GM19240 (cell line): ENCODE measurements at regions not wholly inside any gene's neighbourhood (a gene's known extent, or its start where the extent isn't known, plus 50 kb on each side); places are given as distances from the start of the nearest gene placed in this dataset.
"Not testable (repeated sequence)": the region's sequence is repeated elsewhere in the genome, so short reads cannot be mapped to it uniquely, and the experiment has no call there.

ENCODE experiments used
- DNase-seq: peaks from one replicate; pipeline ENCODE4 v3.0.0; 2011; ENCODE audit warnings: low spot score; ENCODE audit not compliant: insufficient read length

DNA sequence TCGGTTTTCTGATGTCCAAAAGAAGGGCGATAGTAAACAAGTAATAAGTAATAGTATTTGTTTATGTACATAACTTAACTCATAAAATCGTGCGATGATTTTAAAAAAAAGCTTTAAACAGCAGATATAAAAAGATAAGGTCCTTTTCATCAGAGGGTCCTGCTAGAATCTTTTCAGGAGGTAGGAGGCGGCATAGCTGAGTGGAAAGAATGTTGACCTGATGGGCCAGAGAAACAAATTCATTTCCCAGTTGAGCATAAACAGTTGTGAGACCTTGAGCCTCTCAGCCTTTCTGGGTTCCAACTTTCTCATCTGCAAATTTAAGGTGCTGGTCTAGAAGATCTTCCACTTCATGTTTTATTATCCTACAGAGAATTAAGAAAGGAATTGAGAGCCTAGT is 173.5 kb downstream of the LACC1 start:
- DNase-seq: no peak

DNA sequence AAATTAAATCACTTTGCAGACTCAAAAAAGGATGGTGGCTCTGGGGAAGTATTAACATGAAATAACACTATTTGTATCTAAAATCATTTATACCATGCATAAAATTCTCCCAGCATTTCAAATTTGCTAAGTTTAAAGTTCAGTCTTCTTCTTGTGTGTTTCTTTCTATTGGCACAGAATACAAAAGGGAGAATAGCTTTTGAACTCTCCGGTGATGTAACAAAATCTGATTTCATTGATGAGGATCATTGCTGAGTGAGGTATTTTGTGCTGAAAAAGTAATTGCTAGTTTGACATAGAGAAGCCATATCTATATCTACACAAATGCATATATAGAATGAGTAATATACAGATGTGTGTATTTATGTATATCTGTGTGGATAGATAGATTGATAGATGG is 174.8 kb downstream of the LACC1 start:
- no peak for DNase-seq

DNA sequence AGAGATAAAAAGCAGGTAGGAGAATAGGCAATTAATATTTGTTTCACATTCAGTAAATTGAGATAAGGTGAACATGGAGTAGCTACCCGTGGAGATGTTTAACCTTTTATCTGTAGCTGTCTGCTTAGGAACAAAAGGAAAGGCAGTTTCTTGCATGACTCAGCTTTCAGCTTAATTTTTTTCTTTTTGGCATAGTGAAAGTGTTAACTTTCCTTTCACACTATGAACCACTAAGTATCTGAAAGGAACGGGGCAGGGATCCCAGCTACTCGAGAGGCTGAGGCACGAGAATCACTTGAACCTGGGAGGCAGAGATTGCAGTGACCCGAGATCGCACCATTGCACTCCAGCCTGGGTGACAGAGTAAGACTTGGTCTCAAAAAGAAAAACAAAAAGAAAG is 176.0 kb downstream of the LACC1 start:
- DNase-seq: not testable (repeated sequence)

DNA sequence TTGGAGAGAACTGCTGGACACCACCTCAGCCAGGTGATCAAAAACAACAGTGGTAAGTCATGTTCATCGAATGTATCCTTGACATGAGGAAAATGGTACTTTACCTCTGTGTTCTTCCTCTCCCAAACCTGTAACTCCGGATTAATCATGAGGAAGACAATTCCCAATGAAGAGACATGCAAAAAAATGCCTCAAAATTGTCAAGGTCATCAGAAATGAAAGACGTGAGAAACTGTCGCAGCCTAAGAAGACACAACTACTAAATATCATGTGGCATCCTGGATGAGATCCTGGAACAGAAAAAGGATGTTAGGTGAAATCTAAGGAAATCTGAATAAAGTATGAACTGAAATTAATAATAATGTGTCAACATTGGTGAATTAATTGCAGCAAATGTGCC is 178.4 kb downstream of the LACC1 start:
- DNase-seq: no peak

DNA sequence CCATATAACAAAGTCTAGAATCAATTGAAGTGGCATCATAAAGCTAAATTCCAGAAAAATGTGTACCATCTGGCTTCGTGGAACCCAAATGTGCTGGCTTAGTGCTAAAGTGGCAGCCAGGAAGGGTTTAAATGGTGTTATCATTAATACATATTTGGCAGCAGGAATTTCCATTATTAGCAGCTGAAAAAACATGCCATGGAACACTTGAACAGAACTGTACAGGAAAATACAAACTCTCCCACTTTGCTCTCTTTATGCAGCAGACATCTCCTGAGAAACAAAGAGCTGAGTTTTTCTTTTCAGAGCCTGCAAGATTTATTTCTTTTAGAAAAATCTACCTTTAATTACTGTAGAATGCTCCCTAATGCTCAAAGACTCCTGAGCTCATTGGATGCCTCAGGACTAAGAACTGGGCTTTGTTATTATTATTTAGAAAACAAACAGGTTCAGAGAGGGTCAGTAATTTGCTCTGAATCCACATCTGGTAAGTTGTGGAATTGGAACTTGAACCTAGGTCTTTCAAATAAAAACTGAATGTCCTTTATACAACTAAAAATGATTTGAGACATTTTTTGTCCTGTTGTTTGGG is 179.0 kb downstream of the LACC1 start:
- no peak for DNase-seq

DNA sequence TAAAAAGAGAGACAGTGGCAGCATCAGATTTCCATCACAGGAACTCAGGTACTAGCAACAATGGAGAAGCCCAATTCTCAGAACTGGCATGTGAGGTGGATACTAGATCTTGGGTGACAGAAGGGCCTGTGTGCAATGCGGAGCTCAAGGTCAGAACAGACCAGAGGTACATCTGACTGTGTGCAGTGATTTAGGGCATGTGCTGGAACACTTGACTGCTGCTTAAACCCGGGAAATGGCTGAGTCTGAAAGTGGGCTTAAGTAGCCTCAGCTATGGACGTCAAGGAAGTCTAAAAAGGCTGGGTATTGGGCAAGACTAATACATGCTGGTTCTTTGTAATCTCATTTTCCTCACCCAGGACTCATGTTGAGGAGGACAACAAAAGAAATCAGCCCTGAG is 182.2 kb downstream of the LACC1 start:
- DNase-seq: no peak

DNA sequence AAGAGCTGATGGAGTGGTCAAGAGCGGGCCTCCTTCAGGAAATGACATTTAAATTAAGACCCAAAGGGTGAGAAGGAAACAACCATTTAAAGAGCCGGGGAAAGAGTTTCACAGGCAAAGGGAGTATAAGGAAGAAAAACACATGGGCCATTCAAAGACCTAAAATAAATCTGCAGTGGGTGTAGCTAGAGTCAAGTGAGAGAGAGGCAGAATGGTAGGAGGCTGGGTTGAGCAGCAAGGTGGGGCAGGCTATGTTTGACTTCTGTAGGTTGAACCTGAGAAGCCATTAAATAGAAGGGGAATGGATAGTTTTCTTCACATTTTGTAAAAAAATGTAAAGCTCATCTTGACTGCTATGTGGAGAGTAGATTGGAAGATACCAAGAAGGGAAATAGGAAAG is 183.8 kb downstream of the LACC1 start:
- DNase-seq: no peak

DNA sequence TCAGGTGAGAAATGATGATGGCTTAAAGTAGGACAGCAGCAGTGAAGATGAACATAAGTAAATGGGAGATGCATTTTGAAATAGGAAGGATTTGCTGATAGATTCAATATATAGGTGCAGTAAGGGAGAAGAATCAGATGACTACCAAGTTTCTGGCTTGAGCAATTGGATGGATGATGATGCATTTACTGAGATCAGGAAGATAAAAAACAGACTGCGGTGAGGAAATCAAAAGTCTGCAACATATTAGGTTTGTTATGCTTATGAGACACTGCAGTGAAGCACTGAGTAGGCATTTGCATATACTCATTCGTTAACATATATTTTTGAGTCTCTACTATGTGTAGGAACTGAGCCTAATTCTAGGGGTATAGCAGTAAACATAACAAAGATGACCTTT is 184.2 kb downstream of the LACC1 start:
- no peak for DNase-seq

DNA sequence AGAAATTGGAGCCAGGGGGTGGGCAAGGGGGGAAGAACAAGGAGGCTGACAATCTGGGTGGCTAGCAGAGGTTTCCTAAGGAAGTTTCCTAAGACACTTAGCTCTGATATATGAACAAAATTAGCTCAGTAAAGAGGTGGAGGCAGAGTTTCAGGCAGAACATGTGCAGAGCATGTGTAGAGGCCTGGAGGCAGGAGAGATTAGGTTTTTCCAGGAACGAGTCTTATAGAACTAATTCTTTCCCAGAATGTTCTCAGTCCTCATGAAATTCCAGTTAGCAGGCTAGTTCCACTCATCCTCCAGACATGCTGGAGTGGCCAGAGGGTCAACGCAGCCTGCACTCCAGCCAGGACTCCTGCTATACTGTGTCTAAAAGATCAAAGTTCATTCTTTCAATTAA is 184.7 kb downstream of the LACC1 start:
- no peak for DNase-seq

DNA sequence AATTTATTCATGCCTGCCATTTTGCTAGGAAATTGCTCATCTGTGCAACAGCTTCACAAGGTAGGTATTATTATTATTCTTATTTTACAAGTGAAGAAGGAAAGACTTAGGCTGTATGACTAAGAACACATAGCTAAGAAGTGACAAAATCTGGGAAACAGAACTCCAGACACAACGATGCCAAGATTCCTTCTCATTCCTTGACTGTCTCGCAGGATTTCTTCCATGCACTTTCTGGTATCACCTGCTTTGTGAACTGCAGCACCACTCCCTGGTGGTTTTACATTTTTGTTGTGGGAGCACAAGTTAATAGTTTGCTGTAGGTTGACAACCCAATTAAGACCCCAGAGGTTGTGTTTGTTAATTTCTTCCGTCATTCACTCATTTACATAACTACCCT is 188.5 kb downstream of the LACC1 start:
- no peak for DNase-seq

DNA sequence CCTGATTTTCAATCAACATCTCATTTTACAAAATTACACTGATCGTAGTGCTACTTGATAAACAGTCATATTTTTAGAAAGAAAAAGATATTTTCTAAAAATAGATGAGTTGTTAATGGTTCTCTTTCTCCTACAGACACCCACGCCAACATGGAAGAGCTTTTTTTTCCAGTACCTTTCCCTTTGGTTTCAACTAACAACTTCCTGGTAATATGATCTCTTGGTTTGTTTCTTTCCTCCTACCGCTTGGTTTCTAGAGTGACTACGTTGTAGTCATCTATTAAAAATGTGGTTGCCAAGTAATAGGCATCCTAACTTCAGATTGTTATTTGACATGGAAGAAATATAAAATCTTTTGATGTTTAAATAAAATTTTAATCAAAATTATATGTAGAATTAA is 189.0 kb downstream of the LACC1 start:
- DNase-seq: no peak

DNA sequence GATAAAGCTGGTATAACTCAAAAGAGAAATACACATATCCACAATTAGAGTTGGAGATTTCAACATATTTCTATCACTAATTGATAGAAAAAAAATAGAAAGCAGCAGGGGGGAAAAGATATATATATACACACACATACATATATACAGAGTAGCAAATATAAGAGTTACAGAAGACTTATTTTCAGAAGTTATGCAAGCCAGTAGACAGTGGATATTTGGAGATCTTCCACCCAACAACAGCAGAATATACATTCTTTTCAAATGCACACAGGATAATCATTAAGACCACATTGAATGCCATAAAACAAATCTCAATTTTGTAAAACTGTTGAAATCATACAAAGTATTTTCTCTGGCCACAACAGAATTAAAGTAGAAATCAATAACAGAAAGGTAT is 192.8 kb downstream of the LACC1 start:
- DNase-seq: no peak

DNA sequence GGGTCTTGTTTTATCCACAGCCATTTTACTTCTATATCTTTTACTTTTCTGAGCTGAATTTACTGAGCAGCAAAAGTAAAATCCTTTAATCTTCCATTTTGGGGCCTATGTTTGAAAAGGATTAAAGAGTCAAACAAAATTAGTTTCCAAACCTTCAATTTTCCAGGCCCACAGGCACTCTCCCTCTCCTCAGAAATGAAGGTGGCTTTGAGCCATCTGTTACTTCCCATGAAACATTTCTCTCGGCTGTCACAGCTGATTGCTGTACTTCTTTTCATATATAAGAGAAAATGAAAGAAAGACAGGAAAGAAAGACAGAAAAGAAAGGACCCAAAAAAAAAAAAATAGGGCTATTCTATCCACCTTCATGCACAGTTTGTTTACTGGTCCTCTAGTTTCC is 194.9 kb downstream of the LACC1 start:
- DNase-seq: no peak

DNA sequence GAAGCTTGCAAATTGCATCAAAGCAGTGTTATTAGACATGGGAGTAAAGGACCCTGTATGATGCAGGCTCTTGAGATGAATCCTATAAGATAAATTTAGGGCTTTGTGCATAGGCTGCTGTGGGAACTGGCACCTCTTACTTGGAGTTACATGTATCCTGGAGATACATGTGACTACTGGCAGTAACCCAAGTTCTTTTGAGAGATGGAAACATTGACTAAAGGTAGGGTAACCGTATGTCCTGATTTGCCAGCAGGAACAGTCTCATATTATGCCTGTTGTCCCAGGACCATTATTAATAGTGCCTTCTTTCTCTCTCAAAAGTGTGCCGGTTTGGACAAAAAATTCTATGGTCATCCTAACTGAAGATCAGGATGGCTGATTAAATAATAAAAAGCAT is 195.4 kb downstream of the LACC1 start:
- no peak for DNase-seq

DNA sequence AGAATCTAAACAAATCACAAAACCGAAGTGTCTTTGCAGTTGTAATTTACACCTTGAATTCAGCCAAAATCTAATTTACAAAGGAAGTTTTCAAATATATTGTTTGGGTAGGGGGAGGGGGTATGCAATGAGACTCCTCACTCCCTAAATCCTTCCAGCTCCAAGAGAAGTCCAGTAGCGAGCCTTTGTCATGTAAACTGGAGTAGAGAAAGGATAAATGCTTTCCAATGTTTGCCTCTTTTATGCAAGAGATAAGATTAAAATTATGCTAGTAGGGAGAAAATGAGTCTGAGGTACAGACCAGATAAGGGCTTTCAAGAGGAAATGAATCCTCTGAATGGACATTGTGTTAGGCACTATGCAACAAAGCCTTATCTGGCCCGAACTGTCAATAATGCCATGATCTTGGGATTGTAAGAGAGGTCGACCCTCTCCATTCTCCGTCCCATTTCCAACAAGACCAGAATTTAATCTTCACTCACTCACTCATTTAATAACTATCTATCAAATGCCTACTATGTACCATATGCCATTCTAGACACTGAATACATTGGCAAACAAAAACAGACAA is 199.2 kb downstream of the LACC1 start:
- no peak for DNase-seq

DNA sequence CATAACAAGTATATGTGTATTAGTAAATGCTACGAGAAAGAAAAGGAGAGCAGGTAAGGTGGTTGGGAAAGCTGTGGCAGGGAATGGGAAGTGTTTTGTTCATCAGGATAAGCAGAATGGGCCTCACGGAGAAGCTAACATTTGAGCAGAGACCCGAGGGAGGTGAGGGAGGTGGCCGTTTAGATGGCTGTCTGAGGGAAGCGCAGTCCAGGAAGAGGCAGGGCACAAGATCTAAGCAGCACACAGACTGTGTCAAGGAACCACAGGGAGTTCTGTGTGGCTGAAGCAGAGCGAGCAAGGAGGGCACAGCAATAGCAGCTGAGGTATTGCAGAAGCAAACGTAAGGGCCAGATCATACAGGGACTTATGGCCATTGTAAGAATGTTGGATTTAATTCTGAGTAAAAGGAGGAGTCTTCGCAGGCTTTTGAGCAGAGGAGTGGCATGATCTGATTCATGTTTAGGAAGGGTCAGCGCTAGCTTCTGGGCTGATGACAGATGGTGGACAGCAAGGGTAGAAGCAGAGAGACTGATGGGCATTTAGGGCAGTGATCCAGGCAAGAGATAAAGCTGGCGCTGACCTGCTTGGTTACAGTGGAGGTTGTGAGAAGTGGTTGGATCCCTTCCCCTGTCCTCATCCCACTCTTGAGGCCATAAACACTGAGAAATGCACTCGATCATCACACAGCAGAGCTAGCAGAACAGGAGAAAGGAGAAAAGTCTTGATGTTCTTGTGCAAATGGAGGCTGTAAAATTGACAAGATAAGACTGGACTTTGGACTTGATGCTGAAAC is 199.9 kb downstream of the LACC1 start:
- no peak for DNase-seq

DNA sequence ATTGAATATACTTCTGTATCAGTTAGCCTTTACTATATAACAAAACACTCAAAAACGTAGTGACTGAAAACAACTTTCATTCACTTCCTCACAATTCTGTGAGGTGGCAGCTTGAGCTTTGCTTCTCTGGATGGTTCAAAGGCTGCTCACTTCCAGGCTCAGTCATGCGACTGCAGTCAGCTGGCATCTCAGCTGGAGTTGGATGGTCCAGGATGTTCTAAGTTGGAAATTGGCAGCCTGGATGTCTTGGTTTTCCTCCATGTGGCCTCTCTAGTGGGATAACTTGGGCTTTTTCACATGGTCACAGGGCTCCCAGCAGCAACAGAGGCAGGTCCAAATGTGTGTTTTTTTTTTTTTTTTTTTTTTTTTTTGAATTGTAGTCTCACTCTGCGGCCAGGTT is 204.4 kb downstream of the LACC1 start:
- no peak for DNase-seq

DNA sequence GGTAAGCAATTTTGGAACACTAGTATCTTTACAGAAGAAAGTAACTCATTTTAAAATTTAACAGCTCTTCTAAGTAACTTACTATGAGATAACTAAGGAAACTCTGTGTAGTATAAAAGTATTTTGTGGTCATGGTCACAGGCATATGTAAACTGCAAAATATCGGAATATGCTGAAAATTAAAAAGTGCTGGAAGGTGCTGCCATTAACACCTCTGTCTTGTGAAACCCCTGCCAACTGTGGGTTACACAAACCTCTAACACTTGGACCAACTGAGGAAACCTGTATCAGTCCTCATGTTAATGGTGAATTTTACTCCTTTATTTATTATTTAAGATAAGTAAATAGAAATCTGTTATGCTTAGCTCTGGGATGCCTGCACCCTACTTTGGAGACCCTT is 206.7 kb downstream of the LACC1 start:
- DNase-seq: no peak

DNA sequence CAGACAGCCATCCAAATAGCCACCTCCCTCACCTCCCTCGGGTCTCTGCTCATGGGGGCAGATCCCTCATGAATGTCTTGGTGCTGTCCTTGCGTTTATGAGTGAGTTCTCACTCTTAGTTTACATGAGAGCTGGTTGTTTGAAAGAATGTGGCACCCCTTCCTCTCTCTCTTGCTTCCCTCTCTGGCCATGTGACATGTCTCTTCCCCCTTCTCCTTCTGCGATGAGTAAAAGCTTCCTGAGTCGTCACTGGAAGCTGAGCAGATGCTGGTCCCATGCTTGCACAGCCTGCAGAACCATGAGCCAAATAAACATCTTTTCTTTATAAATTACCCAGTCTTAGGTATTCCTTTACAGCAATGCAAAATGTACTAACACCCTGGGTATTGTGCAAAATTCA is 208.7 kb downstream of the LACC1 start:
- no peak for DNase-seq

DNA sequence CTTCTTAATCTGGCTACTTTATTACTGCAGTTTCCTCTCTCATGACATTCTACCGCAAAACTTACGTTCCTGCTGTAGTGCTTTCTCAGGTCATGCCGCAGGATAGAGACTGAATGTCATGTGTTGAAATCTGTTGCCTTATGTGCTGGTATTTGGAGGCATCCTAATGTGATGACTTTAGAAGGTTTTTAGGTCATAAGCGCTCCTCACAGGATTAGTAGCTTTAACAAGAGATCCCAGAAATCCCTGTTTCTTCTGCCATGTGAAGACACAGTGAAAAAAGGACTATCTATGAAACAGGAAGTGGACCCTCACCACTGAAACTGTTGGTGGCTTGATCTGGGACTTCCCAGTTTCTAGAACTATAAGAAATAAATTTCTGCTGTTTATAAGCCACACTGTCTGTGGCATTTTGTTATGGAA is 209.3 kb downstream of the LACC1 start:
- no peak for DNase-seq

DNA sequence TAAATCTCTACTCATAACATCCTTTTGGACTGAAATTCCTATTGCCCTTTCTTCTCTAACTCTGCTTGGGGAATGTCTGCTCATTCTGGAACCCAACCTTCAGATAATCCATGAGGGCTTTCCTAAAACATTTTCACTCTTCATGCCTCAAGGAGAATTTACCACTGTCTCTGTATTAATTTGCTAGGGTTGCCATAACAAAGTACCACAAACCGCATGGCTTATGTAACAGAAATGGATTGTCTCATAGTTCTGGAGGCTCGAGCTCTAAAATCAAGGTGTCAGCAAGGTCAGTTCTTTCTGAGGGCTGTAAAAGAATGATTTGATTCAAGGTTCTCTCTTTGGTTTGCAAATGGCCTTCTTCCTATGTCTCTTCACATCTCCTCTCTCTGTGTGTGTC is 209.7 kb downstream of the LACC1 start:
- no peak for DNase-seq

DNA sequence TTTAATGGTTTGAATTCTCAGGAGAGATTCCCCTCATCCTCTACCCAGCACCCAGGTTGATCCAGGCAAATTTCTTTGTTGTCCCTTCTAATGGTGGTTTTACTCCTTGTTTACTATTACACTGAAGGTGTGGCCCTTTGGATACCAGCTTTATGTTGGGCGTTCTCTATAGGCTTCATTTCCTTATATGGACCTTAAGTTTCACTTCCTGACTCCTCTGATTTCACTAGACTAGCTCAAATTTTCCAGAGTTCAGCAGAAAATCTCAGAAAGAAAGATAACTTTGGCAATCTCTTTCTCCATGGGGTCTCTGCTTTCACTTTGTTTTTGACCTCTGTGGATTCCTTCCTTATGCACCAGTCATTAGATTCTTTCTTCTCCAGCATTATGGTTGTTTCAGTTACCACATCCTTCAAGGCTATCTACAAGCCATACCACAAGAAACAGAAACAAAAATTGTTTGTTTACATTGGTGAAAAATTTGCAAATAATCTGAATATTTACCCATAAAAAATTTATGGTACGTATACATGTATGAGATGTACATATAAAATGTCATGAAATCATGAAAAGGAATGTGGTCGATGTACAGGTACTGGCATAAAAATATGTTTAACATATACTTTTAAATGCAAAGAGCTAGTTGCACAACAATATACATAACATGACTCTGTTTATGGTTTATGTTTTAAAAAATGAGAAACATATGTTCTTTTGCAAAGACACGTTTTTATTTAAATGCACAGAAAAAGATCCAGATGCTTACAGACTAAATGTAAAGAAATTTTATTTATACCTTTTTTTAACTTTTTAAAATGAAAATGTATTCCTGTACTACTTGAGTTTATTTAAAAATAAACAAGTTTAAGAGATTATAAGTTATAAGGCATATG is 212.6 kb downstream of the LACC1 start:
- no peak for DNase-seq
